H54 (cell line): ENCODE measurements at regions not wholly inside any gene's neighbourhood (a gene's known extent, or its start where the extent isn't known, plus 50 kb on each side); places are given as distances from the start of the nearest gene placed in this dataset.

Experiments used
- DNase-seq: peaks from one replicate; pipeline ENCODE4 v3.0.0; 2011; ENCODE audit warnings: low spot score, mixed read lengths; ENCODE audit not compliant: insufficient read length
- FAIRE-seq: peaks from 3 replicates; lab custom pipeline; 2011; peaks lifted over from hg19 to GRCh38; lab: Jason Lieb, UNC
- POLR2A ChIP-seq: IDR thresholded peaks from 2 replicates; pipeline ENCODE4 v1.6.1; 2011; ENCODE audit warnings: low read depth, mild to moderate bottlenecking, low read length

- TF ChIP-seq POLR2A = no peak
- FAIRE-seq = no peak
Measured at GRCh38 chr11:127058524-127058923, 58.0 kb upstream of the KIRREL3 start.

GRCh38 chr11:127057126-127057525 lies 56.6 kb upstream of the KIRREL3 start:
- DNase-seq = no peak
- no peak for FAIRE-seq
- no peak for TF ChIP-seq POLR2A

More at GRCh38 chr11:127058524-127058923, 58.0 kb upstream of the KIRREL3 start:
- DNase-seq = no peak

GRCh38 chr11:127056338-127056971 lies 55.9 kb upstream of the KIRREL3 start:
- DNase-seq (no peak), FAIRE-seq (no peak)
- TF ChIP-seq POLR2A = no peak

- FAIRE-seq (no peak), DNase-seq (no peak)
- TF ChIP-seq POLR2A = no peak
Measured at GRCh38 chr11:127055236-127055635, 54.7 kb upstream of the KIRREL3 start.

- FAIRE-seq (no peak), DNase-seq (no peak)
- no peak for TF ChIP-seq POLR2A
Measured at GRCh38 chr11:127054153-127054552, 53.6 kb upstream of the KIRREL3 start.

GRCh38 chr11:127052404-127052803 lies 51.8 kb upstream of the KIRREL3 start:
- DNase-seq = peak; percentile 23
- peak; percentile 60 for FAIRE-seq
- TF ChIP-seq POLR2A = no peak
